T47D (cell line): ENCODE measurements at regions not wholly inside any gene's neighbourhood (a gene's known extent, or its start where the extent isn't known, plus 50 kb on each side); places are given as distances from the start of the nearest gene placed in this dataset.

Source experiments
- DNase-seq, 2 experiments: peaks; one replicate each; pipeline versions ENCODE4 v3.0.0 to v3.0.0-alpha.2; 2011 to 2012; ENCODE audit warnings: low read depth in 1 of 2, low spot score in 1 of 2
- JUND ChIP-seq: IDR thresholded peaks from 2 replicates; pipeline ENCODE4 v1.6.1; 2012; ENCODE audit warnings: low read depth
- in situ Hi-C: cut with HindIII; loops from 2 replicates; pipeline ENCODE4 v1.10.0; 2016; ENCODE audit warnings: low sequenced_read_pairs, low pct_unique_long_range_greater_than_20kb

DNA sequence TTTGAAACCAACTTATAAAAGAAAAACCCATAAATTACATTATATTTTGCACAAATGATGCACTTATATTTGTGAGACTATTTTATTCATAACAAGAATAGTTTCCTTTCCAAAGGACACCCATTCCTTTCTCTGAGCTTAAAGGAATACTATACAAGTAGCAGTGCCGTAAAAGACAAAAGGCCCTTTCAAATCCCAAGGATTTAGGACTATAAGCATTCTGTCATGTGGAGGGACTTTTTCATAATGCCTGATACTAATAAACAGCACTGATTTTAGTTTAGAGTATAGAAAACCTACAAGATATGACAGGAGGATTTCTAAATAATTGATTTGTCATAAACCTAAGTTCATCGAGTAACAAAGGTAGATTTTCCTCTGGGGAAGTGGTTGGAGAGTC lies 1134.2 kb upstream of the ZEB2 start:
- no peak for DNase-seq
- TF ChIP-seq JUND = no peak
- in situ Hi-C loops = no loop called here

DNA sequence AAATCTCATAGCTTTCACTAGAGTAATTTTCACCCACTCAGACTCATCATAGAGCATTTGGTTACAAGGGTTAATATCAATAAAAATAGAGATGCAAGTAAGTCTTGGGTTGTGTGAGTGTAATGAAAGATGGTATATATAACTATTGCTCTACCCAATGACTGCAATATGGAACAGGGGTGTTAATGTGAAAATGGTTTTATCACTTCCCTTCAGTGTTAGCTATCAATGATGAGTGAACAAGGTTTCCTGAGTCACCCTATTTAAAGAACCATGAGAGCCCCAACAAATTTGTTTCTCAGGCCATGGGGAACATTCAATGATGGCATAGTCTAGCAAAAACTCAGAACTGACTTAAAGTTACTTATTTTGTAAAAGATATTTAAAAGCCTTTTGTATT lies 1133.6 kb upstream of the ZEB2 start:
- no peak for DNase-seq
- in situ Hi-C loops = no loop called here
- TF ChIP-seq JUND = no peak

DNA sequence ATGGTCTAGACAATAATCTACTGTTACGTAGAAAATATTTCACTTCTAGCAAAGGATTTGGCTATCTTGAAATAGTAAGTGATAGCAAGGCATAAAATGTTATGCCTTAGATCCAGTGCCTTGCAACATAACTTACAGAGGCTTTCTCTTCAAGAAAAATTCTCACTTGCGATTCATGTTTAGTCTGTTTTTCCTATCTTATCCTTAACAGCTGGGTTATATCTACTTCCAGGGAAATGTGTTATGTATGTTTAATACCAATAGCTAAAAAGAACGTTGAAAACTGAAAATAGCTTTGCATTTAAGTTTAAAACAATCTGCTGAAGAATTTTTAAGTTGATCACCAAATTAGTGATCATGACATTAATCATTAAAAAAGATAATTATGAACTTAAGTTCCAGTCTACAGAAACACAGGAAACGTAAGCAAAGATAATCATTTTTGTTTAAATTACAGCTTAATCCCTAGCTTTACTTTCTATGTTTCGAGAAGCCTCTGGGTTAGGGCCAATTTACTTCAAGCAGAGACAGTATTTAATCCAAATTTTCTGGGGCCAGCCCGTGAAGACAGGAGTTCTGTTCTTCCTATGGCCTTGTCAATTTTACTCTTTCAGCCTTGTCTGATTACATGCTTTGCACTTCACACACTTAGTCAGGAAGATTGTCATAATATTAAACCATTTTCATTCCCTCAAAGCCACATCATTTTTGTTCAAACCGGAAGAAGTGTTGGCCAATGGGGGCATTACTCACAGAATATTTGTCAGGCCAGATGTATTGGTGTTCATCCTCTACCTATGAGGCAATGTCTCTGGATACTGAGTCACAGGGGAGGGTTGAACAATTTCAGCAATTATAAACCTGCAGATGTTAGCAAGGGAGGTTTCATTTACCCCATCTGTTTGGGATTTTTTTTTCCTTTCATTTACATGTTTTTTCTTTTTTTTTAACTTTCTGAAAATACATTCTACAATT lies 1132.9 kb upstream of the ZEB2 start:
- in situ Hi-C loops = no loop called here
- no peak for TF ChIP-seq JUND
- DNase-seq = no peak

DNA sequence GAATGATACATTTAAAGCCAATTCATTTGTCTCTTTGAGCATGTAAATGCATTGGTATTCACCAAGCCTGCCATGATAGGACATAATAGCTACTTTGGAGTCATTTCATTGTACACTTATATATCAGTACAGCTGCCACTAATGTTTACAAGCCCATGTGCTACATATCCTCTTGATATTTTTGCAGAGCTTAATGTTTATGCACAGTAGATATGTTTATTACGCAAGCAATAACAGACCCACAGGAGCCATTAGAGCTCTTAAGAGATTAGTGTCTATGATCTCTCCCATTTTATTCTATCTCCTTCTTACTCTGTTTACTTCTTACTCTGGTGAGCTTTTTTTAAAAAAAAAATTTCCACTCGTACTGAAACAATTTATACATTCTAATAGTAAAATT lies 1132.1 kb upstream of the ZEB2 start:
- in situ Hi-C loops = no loop called here
- no peak for DNase-seq
- TF ChIP-seq JUND = no peak

DNA sequence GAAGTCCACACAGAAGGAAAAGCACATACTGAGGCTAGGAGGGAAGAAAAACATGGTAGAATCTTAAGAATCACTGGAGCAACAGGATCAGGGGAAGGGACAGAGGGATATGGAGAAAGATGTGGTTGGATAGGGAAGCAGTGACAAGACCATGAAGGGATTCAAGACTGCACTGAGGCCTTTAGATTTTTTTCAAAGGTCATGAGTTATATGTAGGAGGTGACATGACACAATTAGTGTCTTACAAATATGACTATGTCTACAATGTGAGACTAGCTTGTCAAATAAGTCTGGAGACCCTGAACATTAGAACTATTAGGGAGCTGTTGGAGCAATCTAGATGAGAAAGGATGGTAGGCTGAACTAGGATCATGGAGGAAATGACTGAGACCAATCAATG lies 1130.3 kb upstream of the ZEB2 start:
- in situ Hi-C loops = no loop called here
- no peak for TF ChIP-seq JUND

DNA sequence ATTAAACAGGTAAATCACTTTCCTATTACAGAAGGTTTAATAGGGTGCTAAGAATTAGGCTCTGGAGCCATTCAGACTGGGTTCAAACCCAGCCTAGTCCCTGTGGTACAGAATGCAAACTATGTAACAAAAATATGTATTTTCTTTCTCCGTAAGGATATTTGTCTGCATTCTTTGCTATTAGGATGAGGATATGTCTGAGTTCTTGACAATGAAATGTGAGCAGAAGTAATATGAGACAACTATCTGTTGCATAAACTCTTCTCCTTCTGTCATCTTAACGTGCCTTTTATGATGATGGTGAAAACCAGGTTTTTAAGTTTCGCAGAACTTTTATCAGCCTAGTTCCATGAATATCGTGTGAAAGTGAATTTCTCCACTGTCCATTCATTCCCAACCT lies 1129.1 kb upstream of the ZEB2 start:
- in situ Hi-C loops = no loop called here
- TF ChIP-seq JUND = no peak
- DNase-seq = no peak

More for the DNA sequence above, 1130.3 kb upstream of the ZEB2 start:
- no peak for DNase-seq

DNA sequence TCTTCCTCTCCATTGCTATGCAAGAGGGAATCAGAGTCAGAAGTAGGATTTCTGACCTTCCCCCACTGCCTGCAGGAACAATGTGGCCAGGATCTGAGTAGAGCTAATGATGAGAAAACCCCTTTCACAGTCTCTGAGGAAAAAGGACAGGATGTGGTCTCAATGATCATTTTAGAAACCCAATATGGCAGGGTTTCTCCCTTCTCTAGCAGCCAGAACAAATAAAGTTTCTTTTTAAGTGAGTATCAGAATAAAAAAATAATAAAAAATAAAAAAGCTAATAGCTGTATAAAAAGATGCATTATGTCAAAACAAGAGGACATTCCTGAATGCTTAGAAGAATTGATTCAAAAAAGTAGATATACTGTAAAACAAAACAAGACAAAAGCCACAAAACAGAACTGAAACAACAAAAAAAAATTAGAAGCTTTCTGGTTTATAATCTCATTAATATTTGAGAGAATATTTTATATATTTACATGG lies 1124.9 kb upstream of the ZEB2 start:
- in situ Hi-C loops = no loop called here
- DNase-seq = no peak
- TF ChIP-seq JUND = no peak

DNA sequence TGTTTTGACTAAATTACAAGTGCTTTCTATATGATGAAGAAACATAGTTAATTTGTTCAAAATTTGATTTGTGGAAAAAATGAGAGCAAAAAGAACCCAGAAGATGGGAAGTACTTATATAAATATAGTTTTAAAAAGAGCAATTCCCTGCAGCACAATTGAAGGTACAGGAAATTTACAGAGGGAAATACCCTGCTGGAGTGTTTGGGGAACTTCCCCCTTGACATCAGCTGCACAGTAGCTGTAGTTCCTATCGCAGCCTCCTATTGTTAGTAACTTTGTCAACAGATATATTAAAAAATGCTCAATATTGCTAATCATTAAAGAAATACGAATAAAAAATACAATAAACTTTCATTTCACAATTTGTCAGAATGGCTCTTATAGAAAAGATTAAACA lies 1118.8 kb upstream of the ZEB2 start:
- DNase-seq = no peak
- in situ Hi-C loops = no loop called here
- TF ChIP-seq JUND = no peak

DNA sequence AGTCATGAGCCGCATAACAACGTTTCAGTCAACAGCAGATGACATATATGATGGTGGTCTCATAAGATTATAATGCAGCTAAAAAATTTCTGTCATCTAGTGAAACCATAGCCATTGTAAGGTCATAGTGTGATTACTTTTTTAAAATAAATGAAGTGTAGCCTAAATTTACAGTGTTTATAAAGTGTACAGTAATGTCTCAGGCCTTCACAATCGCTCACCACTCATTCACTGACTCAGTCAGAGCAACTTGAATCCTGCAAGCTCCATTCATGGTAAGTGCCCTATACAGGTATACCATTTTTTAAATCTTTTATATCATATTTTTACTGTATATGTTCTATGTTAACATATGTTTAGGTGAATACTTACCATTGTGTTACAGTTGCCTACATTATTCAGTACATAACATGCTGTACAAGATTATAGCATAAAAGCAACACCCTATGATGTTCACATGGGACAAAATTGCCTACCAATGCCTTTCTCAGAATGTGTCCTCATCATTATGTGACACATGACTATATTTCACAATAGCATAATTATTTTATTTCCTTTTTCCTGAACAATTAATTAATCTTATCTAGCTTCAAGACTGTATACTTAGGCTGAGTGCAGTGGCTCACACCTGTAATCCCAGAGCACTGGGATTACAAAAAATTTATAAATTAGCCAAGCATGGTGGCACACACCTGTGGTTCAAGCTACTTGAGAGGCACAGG lies 1115.9 kb upstream of the ZEB2 start:
- no peak for DNase-seq
- in situ Hi-C loops = no loop called here
- no peak for TF ChIP-seq JUND

DNA sequence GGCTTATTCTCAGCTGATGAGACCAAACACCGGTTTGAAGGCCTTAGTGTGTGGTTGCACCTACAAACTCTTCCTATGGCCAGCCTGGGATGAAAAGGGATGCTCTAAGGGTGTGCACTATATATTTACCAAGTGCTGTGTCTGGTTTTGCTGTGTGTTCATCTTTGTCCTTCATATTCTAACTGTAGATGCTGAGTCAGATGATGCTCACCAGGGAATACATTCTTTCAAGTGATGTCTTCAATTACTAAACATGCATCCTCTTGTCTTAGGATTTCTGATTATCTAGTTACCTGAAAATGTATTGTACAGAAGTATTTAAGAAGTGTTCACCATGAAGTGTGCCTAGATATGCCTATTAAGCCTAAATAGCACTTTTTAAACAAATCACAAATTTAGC lies 1111.6 kb upstream of the ZEB2 start:
- TF ChIP-seq JUND = no peak
- in situ Hi-C loops = no loop called here

DNA sequence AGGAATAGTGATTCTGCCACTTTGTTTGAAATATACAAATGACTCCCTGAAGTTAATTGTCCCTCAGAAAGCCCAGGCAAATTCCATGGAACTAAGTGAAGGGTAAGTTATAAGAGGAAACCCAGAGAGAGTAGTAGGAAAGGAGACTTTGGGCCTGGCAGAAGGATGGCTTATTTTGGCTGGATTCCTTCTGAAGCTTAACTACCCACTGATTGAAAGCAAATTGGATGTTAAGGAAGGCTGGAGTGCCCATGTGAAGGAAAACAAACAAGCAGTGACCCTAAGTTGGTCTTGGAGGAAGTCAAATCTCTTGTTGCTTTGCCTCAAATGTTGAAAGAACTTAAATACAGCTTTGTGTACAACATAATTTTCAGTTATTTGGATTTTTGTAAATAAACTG lies 1106.4 kb upstream of the ZEB2 start:
- in situ Hi-C loops = no loop called here
- TF ChIP-seq JUND = no peak

More for the DNA sequence above, 1111.6 kb upstream of the ZEB2 start:
- no peak for DNase-seq

DNA sequence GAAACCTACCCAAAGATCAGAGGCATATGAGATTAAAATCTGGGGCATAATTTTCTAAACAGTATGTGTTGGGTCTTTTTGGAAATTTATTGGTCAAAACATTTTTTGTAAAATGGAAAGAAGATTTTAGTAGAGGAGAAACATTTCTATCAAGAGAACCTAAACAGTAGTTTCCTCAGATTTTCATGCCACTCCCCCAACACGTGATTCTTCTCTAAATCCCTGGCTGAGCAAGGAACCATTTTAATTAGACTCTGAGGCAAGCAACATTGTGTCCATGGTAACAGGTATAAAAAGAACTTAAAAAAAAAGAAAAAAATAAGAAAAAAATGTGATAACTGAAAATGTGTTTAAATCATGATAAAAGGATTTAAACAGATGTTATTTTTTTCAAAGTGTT lies 1105.2 kb upstream of the ZEB2 start:
- TF ChIP-seq JUND = no peak
- in situ Hi-C loops = no loop called here
- no peak for DNase-seq

More for the DNA sequence above, 1106.4 kb upstream of the ZEB2 start:
- DNase-seq = no peak

DNA sequence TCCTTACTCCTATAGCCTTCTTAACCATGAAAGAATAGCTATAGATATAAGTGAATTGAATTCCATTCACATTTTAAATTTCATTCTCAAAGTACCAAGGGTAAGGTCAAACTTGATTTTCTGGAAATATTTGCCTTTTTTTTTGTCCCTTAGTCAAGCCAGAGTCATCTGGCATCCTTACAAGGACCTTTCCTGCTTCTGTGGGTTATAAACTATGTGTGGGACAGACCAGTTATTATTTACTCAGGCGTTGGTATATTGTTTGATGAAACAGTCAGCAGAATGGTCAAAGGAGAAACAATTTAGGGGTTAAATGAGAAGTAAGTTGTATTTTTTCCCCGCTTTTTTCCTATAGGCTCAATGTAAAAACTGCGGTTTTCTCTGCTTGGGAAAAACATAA lies 1103.2 kb upstream of the ZEB2 start:
- no peak for TF ChIP-seq JUND
- in situ Hi-C loops = no loop called here
- DNase-seq = peak in 1 of 2 experiments; percentile 54
